ENCODE measurements at regions not wholly inside any gene's neighbourhood (a gene's known extent, or its start where the extent isn't known, plus 50 kb on each side); places are given as distances from the start of the nearest gene placed in this dataset.
A peak's percentile ranks its signal among the peaks of the same experiment; 100 is the strongest.

DNA sequence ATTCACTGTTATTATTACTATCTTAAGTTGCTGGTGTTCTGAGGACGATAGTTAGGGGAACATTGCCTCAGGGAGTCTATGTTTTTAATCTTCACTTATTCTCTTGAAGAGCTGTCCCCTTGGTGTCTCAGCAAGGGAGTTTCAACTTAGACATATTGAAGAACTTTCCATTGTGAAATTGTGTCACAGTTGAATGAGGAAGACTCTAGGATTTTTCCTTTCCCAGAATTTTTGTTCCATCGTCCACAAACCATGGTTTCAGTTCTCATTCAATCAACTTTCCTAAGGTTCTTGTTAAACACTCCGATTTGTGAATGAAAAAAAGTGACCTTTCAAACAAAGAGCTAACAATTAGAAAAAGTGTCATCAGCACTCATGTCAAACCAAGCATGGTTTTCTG lies 128.3 kb downstream of the GATA3 start:
- no peaks in the 10 kb centered on the region for H3K9me3 Mint-ChIP-seq
- TF ChIP-seq, protein P1, sequence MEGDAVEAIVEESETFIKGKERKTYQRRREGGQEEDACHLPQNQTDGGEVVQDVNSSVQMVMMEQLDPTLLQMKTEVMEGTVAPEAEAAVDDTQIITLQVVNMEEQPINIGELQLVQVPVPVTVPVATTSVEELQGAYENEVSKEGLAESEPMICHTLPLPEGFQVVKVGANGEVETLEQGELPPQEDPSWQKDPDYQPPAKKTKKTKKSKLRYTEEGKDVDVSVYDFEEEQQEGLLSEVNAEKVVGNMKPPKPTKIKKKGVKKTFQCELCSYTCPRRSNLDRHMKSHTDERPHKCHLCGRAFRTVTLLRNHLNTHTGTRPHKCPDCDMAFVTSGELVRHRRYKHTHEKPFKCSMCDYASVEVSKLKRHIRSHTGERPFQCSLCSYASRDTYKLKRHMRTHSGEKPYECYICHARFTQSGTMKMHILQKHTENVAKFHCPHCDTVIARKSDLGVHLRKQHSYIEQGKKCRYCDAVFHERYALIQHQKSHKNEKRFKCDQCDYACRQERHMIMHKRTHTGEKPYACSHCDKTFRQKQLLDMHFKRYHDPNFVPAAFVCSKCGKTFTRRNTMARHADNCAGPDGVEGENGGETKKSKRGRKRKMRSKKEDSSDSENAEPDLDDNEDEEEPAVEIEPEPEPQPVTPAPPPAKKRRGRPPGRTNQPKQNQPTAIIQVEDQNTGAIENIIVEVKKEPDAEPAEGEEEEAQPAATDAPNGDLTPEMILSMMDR (IDR thresholded peaks at IDR 0.05): no peak
- ATAC-seq (ENCODE audit: poor library complexity) (no peak), DNase-seq (peak in 1 of 14 experiments; percentile 11)
- H3K4me3 Mint-ChIP-seq: peak overlapping the region; percentile 72
- no peaks in the 10 kb centered on the region for H3K36me3 Mint-ChIP-seq (ENCODE audit: low read depth)
- H3K4me3 ChIP-seq (ENCODE audit: low read length): peak overlapping the region; percentile 6
- H3K27me3 ChIP-seq (ENCODE audit: control insufficient read depth in 1 of 2, insufficient read depth in 2 of 2, low read length in 2 of 2): no peaks in the 10 kb centered on the region
- peaks cover 23% of the 10 kb centered on the region for H3K4me1 ChIP-seq (ENCODE audit: insufficient read depth, low read length)
- POLR2A ChIA-PET: interaction anchor here (0.7 to 3.2 kb wide), 9 partner anchors 14 to 914 kb away, joined by 3 to 19 read pairs (median 3); no protein-coding TSS in a partner anchor
- no peaks in the 10 kb centered on the region for H3K27me3 Mint-ChIP-seq
- peak overlapping the region; percentile 94 for H3K27ac Mint-ChIP-seq
- H3K4me1 Mint-ChIP-seq (ENCODE audit: low read depth): peaks cover 44% of the 10 kb centered on the region
- H3K9me3 ChIP-seq (ENCODE audit: control insufficient read depth in 1 of 2, insufficient read depth in 1 of 2, low read length in 2 of 2): no peaks in the 10 kb centered on the region
- CTCF ChIA-PET: interaction anchor here (0.5 to 1.7 kb wide), 2 partner anchors 220 to 1003 kb away, joined by 3 to 4 read pairs; no protein-coding TSS in a partner anchor
- intact Hi-C loops (cut with DNase I, micrococcal nuclease): loop anchor here in 1 of 2 experiments (2.0 to 5.0 kb wide), 4 partner anchors 46 to 222 kb away; no protein-coding TSS in a partner anchor
- H3K27ac ChIP-seq (ENCODE audit: low read depth in 1 of 2, low read length in 2 of 2): peak overlapping the region; percentile 29 to 78
- H3K36me3 ChIP-seq (ENCODE audit: insufficient read depth, low read length): no peaks in the 10 kb centered on the region

DNA sequence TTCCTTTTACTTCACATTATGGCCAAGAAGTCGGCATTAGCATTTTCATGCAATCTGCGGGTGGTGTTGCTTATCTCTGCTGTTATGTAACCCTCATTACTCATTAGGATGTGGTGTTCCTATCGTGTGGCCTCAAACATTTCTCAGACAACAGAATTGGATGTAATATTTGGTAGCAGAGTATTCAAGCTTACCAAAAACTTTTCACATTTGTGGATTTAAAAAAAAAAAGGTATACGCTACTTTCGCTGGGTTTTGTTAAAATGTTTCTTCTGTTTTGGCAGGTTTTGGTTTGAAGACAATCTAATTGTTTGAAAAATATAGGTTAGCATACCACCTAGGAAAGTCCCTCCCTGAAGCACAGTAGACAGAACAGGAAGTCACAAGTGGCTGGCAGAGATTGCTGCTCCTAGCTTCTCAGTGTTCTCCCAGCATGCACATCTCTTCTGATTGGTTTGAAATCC lies 128.8 kb downstream of the GATA3 start:
- ATAC-seq (ENCODE audit: poor library complexity): peak; percentile 92
- H3K36me3 ChIP-seq (ENCODE audit: insufficient read depth, low read length): no peaks in the 10 kb centered on the region
- intact Hi-C loops (cut with DNase I, micrococcal nuclease): loop anchor here in 1 of 2 experiments (2.0 to 5.0 kb wide), 4 partner anchors 46 to 222 kb away; no protein-coding TSS in a partner anchor
- Mint-ChIP-seq H3K36me3 (ENCODE audit: low read depth) (no peaks in the 10 kb centered on the region), H3K4me1 (ENCODE audit: low read depth) (peaks cover 48% of the 10 kb centered on the region), H3K4me3 (peak overlapping the region; percentile 72), H3K27ac (peak overlapping the region; percentile 94), H3K27me3 (no peaks in the 10 kb centered on the region), H3K9me3 (no peaks in the 10 kb centered on the region)
- TF ChIP-seq, protein P1 (IDR thresholded peaks at IDR 0.05): no peak
- peak overlapping the region; percentile 29 to 78 for H3K27ac ChIP-seq (ENCODE audit: low read depth in 1 of 2, low read length in 2 of 2)
- DNase-seq: peak in 12 of 14 experiments; percentile 8 to 90 (median 26)
- peak overlapping the region; percentile 6 for H3K4me3 ChIP-seq (ENCODE audit: low read length)
- POLR2A ChIA-PET: interaction anchor here (0.7 to 3.2 kb wide), 12 partner anchors 10 to 913 kb away, joined by 3 to 19 read pairs (median 3); no protein-coding TSS in a partner anchor
- no peaks in the 10 kb centered on the region for H3K27me3 ChIP-seq (ENCODE audit: control insufficient read depth in 1 of 2, insufficient read depth in 2 of 2, low read length in 2 of 2)
- no peaks in the 10 kb centered on the region for H3K9me3 ChIP-seq (ENCODE audit: control insufficient read depth in 1 of 2, insufficient read depth in 1 of 2, low read length in 2 of 2)
- CTCF ChIA-PET: interaction anchor here (0.5 to 1.7 kb wide), 6 partner anchors 129 to 1004 kb away, joined by 3 to 4 read pairs (median 3); partner anchors contain the start of gene GATA3
- H3K4me1 ChIP-seq (ENCODE audit: insufficient read depth, low read length): peaks cover 23% of the 10 kb centered on the region

DNA sequence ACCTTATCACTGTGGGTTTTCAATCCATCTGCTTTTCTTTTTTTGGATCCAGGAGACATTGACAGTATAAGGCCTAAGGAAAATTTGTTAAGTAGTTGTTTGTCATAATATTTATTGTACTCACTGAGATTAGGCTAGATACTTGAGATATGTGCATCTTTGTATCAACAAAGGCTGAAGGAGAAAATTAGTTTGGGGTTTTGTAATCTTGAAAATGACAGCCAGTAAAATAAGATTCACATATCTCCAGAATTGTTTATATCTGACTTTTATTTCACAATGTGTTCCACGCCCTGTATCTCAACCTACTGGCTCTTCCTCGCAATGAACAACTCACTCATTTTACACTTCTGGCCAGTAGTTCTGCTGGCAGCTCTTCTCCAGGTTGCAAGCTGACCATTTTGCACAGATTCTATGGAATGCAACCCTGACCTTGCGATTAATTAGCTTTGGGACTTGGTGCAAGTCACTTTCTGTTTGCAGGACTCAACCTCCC lies 132.7 kb downstream of the GATA3 start:
- Mint-ChIP-seq H3K4me3 (no peak overlapping the region), H3K27me3 (no peaks in the 10 kb centered on the region), H3K9me3 (no peaks in the 10 kb centered on the region), H3K4me1 (ENCODE audit: low read depth) (peaks cover 43% of the 10 kb centered on the region), H3K27ac (no peak overlapping the region), H3K36me3 (ENCODE audit: low read depth) (no peaks in the 10 kb centered on the region)
- Histone ChIP-seq H3K36me3 (ENCODE audit: insufficient read depth, low read length) (no peaks in the 10 kb centered on the region), H3K4me3 (ENCODE audit: low read length) (no peak overlapping the region), H3K9me3 (ENCODE audit: control insufficient read depth in 1 of 2, insufficient read depth in 1 of 2, low read length in 2 of 2) (no peaks in the 10 kb centered on the region), H3K27ac (ENCODE audit: low read depth in 1 of 2, low read length in 2 of 2) (no peak overlapping the region), H3K27me3 (ENCODE audit: control insufficient read depth in 1 of 2, insufficient read depth in 2 of 2, low read length in 2 of 2) (no peaks in the 10 kb centered on the region), H3K4me1 (ENCODE audit: insufficient read depth, low read length) (peaks cover 26% of the 10 kb centered on the region)
- ATAC-seq (ENCODE audit: poor library complexity) (no peak), DNase-seq (no peak)
- CTCF ChIA-PET: no interaction called here
- TF ChIP-seq, protein P1 (IDR thresholded peaks at IDR 0.05): no peak
- intact Hi-C loops (cut with DNase I, micrococcal nuclease): loop anchor here in 1 of 2 experiments (5.0 kb wide), 1 partner anchor 135 kb away; the partner anchor contains the start of gene GATA3
- POLR2A ChIA-PET: interaction anchor here (1.4 kb wide), 1 partner anchor 12 kb away, joined by 3 read pairs; no protein-coding TSS in a partner anchor

All from CD4-positive, alpha-beta T cell (primary cell).